ENCODE measurements at regions not wholly inside any gene's neighbourhood (a gene's known extent, or its start where the extent isn't known, plus 50 kb on each side); places are given as distances from the start of the nearest gene placed in this dataset.

- TF ChIP-seq POLR2A (IDR thresholded peaks at IDR 0.05), result no peak
- no peak for TF ChIP-seq CTCF (IDR thresholded peaks at IDR 0.05)
Observed at GRCh38 chr6:117849087-117849486, 58.0 kb upstream of the SLC35F1 start.
